ENCODE measurements at regions not wholly inside any gene's neighbourhood (a gene's known extent, or its start where the extent isn't known, plus 50 kb on each side); places are given as distances from the start of the nearest gene placed in this dataset.

DNA sequence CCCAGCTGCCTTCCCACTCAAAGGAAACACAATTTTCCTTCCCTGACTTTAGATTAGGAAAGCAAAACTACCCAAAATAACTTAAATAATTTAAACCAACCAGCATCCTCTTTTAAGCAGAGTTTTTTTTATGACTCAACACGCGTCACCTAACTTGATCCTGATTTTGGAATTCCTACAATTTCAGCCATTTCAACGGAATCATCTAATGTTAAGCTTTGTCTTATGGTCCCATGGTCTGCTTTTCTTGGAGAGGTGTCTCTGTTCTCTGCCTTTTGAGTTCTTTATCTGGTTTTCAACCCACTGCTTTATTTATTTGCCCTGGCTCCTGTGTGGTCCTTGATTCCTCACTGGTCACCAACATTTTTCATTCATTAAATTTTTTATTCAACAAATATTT, 219.2 kb upstream of the ARHGEF26 start:
- TF ChIP-seq, protein P1, sequence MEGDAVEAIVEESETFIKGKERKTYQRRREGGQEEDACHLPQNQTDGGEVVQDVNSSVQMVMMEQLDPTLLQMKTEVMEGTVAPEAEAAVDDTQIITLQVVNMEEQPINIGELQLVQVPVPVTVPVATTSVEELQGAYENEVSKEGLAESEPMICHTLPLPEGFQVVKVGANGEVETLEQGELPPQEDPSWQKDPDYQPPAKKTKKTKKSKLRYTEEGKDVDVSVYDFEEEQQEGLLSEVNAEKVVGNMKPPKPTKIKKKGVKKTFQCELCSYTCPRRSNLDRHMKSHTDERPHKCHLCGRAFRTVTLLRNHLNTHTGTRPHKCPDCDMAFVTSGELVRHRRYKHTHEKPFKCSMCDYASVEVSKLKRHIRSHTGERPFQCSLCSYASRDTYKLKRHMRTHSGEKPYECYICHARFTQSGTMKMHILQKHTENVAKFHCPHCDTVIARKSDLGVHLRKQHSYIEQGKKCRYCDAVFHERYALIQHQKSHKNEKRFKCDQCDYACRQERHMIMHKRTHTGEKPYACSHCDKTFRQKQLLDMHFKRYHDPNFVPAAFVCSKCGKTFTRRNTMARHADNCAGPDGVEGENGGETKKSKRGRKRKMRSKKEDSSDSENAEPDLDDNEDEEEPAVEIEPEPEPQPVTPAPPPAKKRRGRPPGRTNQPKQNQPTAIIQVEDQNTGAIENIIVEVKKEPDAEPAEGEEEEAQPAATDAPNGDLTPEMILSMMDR (IDR thresholded peaks at IDR 0.05): no peak

DNA sequence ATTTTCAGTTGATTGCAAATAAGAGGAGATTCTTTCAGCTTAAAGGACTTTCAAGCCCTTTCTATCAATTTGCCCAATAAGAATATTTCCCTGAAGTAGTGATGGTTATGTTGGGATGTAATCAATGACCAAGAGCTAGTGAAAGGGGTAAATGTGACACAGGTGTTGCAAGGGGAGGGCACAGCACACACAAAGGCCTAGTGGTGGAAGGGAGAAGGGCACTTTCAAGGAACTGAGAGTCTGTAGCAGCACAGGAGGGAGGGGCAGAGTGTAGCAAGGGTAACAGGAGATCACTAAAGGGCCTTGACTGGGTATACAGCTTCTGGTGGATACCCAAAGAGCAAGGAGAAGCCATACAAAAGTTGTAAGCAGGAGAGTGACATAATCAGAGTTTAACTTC, 217.8 kb upstream of the ARHGEF26 start:
- TF ChIP-seq, protein P1 (IDR thresholded peaks at IDR 0.05): no peak

DNA sequence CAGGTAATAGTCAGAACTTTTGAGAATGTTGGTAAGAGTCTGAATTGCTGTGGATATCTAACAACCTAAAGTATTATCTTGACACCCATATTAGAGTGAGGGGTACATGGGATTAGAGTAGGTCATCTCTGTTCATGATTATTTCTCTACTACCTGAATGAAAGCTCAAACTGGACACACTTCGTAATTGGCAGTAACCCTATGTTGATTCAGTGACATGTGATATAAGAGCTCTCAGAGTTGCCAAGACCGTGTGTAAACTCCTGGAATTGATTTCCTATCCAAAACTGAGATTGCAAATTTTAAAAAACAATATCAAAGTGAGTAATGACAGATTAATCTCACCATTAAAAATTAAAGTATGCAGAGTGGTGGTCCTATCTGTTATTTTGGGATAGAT, 214.8 kb upstream of the ARHGEF26 start:
- TF ChIP-seq, protein P1 (IDR thresholded peaks at IDR 0.05): no peak

DNA sequence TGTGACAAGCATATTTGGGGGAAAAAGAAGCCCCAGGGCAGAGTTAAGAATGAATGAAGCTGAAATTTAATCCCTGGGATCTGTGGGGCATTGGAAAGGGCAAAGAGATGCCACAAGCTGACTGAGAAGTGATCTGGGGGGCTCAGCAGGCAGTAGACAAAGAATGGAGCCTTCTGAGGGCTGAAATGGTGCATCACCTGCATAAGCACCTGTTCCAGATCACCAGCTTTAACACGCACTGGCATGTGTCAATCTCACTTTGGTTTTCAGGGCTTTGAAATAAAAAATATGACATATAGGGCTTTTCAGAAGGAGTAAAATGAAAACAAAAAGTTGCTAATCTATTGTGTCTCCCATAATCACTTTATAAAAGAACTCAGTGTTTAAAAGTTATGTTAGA, 210.8 kb upstream of the ARHGEF26 start:
- TF ChIP-seq, protein P1 (IDR thresholded peaks at IDR 0.05): no peak

DNA sequence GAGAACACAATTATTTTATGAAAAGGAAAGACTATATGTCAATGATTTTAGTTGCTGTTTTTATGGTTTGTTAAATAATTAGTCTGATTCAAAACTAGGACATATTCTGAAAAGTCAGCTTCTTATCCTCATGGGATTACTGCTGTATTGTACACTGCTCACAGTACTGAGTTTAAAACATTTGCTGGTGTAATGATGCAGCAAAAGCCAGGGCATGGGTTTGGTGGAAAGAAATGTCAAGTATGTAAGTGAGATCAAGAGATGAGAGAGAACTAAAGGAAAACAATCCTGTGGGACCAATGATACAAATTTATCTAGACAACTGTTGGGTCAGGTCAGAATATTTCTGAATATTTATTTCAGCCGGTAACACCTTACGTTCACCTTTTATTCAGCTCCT, 210.1 kb upstream of the ARHGEF26 start:
- TF ChIP-seq, protein P1 (IDR thresholded peaks at IDR 0.05): no peak

DNA sequence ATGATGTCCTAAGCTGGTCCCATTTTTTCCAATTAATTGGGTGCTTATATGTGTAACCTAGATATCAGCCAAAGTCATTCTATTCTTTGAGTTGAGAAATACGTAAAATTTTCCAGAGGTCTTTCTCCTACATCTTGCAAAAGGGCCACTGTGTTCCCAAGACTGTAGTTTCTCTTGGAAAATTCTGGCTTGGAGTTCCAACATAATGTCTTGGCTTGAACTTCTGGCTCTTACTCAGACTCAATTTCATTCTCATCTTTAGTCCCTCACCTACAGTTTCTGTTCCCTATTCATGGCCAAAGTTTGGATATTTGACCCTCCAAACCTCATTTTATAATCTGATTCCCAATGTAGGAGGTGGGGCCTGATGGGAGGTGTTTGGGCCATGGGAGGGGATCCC, 201.4 kb upstream of the ARHGEF26 start:
- TF ChIP-seq, protein P1 (IDR thresholded peaks at IDR 0.05): no peak

DNA sequence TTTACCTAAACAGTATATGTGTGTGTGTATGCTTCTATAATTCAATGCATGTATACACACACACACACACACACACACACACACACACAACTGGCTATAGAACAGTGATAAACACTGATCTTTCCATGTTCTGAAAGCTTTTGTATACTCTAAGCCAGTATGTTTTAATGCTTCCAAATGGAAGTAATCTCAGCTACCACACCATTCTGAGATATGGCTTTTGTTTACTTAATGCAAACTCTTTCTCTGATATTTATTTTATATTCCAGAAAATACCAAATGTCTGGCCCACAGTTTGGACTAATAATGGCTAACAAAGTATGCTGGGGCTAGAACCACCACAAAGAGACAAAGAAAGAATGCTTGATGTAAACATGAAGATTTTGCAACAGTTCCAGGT, 199.4 kb upstream of the ARHGEF26 start:
- TF ChIP-seq, protein P1 (IDR thresholded peaks at IDR 0.05): no peak

DNA sequence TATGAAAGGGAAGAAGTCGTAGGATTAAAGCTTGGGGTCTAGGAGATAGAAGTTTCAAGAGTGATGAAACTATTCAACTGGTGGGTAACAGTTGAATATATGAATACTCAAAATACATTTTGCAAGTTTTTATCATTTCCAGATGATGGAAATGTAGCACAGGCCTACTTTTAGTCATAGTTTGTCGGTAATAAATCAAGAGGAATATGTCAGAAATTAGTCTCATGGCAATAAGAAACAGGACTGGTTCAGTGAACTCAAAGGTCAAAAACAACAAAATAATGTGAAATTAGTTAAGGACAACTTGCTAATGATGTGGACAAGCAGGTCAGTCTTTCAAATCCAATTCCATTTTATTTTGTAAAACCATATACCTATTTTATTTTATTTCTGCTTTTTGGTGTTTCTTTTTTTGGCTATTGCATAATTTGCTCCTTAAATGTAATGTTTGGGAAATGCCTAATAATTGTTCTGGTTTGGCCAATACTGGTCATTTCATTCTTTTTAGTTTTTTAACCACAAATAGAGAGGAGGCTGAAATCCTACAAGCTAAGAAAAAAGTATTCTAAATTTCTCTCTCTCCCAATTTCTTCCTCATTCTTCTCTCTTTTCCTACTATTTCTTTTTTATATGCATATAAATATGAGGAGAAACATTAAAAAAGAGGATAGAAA, 195.2 kb upstream of the ARHGEF26 start:
- TF ChIP-seq, protein P1 (IDR thresholded peaks at IDR 0.05): no peak

All from LNCAP (cell line).